Muscle of arm (tissue), 1 donor: ENCODE measurements at regions not wholly inside any gene's neighbourhood (a gene's known extent, or its start where the extent isn't known, plus 50 kb on each side); places are given as distances from the start of the nearest gene placed in this dataset.
"Not testable (repeated sequence)": the region's sequence is repeated elsewhere in the genome, so short reads cannot be mapped to it uniquely, and the experiment has no call there.

Experiments used
- DNase-seq: peaks from one replicate; pipeline ENCODE4 v3.0.0-alpha.2; 2013

DNA sequence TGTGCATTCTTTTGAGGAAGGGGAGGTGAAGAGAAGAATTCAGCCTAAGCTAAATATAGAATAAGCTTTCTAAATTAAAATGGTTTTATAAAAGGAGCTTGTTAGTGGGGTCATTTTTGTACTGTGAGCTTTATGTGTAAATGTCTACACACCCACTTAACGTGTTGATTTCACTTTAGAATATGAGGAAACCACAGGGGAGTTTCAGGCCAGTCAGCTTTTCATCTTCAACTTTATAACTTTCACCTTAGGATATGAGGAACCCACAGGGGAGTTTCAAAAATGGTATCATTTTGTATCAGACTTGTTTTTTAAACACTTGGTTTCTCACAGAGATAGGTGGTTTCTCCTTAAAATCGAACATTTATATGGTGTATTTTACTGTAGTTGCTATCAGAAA lies 120.7 kb upstream of the NIPA1 start:
- not testable (repeated sequence) for DNase-seq

DNA sequence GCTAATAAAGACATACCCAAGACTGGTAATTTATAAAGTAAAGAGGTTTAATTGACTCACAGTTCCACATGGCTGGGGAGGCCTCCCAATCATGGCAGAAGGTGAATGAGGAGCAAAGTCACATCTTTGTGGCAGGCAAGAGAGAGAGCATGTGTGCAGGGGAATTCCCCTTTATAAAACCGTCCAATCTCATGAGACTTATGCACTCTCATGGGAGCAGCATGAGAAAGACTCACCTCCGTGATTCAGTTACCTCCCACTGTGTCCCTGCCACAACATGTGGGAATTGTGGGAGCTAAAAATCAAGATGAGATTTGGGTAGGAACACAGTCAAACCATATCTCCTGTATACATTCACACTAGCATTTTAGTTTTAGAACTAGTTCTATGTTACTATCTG lies 101.7 kb upstream of the NIPA1 start:
- DNase-seq: not testable (repeated sequence)

DNA sequence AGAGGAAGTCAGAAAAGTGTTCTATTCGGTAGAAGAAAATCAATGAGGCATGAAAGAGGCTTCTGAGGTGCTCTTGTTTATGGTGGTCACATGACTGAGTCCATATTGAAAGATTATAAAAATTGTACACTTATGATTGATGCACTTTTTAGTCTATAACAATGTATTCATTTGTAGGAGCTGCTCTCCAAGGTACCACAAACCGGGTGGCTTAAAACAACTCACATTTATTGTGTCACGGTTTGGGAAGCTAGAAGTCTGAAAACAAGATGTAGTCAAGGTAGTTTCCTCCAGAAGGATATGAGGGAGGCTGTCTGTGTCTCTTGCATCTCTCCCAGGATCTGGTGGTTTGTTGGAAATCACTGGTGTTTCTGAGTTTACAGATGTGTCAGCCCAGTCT lies 86.6 kb upstream of the NIPA1 start:
- not testable (repeated sequence) for DNase-seq

DNA sequence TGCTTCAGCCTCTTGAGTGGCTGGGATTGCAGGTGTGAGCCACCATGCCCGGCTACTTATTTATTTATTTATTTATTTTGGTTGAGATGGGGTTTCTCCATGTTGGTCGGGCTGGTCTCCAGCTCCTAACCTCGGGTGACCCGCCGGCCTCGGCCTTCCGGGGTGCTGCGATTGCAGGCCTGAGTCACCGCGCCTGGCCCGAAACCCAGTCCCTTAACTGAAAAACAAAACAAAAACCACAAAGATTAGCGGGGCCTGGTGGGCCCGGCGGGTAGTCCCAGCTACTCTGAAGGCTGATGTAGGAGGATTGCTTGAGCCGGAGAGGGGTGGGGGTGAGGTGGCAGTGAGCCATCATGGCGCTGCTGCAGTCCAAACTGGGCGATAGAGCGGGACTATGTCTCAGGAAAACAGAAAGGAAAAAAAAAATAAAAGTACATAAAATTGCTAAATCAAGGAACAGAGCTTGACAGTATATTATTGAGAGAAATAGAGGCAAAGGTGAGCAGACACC lies 75.6 kb upstream of the NIPA1 start:
- not testable (repeated sequence) for DNase-seq

DNA sequence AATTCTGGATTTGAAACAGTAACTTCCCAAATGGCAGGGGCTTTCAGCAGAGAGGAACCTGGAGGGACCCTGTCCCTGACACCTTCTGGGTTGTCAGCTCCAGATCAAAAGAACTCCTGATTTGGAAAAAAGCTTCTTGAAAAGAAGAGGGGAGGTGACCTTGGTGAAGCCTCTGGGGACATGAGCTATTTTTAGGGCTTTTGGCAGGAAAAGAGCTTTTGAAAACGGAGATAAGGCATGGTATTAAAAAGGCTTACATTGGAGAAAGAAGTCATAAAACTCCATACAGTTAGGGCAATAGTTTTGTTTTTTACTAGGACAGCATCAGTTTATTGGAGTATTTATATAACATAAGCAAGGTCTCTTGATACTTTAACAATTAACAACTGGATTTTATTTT lies 72.5 kb upstream of the NIPA1 start:
- DNase-seq: not testable (repeated sequence)

DNA sequence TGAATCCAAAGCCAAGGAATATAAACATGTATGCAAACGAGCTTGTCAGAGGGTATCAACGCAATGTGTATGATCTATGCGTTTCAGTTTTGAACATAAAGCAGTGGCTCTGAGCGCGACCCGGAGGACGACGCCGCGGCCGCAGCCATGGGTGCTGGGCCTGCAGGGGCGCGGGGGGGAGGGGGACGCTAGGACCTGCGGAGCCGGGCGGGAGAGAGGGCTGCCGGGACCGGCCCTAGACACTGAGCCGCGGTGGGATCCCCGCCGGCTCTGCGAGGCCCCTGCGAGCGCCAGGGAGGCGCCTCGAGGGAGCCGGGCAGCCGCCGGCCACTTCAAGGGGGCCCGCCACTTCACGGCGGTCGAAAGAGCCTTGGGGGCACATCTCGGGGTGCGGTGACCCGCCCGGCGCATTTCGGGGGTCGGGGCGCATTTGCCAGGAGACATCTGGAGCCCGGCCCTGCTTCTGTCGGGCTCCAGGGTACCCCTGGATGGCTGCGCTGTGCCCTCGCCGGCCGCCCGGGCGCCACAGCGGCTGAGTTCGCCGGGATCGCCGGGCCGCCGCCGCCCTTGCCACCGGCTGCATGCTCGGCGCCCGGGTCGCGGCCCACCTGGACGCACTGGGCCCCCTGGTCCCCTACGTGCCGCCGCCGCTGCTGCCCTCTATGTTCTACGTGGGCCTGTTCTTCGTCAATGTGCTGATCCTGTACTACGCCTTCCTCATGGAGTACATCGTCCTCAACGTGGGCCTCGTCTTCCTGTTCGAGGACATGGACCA lies 71.9 kb upstream of the NIPA1 start:
- not testable (repeated sequence) for DNase-seq

DNA sequence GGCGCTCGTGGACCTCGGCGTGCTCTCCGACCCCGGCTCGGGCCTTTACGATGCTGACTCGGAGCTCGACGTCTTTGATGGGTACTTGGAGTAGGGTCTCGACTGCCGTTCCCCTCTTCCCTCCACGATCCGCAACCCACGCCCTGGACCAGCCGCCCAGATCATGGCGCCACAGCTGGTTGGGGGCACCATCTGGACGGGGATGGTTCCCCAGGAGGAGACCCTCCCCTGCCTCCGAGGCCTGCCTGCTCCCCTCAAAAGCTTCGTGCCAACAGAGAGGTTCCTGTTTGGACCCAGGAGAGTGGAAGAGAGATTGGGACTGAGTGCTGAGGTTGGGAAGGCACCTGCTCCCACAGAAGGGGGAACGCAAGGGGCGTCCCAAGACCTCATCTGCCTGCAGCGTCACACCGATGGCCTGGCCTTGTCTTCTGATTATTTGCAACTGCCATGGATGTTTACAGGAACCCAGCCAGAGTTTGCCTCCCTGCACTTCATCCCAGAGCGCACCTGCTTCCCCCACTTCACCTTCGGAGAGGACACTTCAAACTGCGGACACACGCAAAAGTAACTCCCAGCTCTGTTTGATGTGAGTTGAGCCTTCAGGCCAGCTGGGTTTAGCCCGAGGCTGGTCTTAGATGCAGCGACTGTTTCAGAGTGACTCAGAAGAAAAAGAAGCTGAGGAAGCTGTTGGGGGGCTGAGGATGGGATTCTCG lies 71.2 kb upstream of the NIPA1 start:
- DNase-seq: not testable (repeated sequence)

DNA sequence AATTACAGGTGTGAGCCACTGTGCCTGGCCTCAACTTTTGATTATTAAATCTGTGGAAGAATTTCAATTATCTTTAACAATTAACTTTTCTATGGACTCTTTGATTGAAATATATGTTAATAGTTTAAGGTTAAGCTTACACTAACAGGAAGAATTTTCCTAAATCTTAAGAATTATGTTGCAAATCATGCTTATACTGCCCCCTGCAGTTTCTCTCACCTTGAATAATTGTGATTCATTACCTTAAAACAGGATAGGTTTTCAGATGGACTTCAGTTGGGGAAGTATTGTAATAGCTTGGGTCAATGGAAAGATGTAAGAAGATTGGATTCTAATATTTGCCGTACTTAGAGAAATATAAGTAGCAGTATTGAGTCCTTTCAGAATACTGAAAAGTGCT lies 66.5 kb upstream of the NIPA1 start:
- DNase-seq: not testable (repeated sequence)

DNA sequence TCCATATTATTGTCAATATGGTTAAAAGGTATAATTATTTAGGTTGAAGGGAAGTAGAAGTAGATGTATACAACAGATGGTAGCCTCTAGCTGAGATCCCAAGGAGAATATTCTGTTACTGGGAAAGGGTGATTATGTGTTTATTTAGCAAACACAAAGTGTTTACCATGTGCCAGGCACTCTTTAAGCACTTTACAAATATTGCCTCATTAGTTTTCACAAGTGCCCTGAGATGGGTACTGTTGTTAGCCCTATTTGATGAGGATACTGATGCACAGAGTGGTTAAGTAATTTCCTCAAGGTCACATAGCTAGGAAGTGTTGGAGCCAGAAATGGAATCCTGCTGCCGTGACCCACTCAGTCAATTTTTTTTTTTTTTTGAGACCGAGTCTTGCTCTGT lies 60.3 kb upstream of the NIPA1 start:
- DNase-seq: not testable (repeated sequence)

DNA sequence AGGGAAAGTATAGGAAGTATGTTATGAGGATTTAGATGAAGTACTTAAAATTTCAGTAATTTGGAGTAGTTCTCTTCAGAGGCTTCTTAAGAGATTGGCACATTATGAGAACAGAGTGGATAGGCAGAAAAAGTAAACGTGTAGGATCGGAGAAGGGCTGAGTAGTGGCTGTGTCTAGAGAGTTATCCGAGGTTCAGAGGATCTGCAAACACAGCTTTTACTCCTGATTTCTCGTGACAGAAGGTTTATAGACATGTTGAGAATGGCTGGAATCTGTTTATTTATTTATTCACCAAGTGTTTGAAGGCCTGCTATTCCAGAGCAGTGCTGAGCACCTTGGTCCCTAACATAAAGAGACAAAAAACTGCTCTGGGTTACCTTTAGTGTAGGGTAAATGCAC lies 51.4 kb upstream of the NIPA1 start:
- not testable (repeated sequence) for DNase-seq

DNA sequence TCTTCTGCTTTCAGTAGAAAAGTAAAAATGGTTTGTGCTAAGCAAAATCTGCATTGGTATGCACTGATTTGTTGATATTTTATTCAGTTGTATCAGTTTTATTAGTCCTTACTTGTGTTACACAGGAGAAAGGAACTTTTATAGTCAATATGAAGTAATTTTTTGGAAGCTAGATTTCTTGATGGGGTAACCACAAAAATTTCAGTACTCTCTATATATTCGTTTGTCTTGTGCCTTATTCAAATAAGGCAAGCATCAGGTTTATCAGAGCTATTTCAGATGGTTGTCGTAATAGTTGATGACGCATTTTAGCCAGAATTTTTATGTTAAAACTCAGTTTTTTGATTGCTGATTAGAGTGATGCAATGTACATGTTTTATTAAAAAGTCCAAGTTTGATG lies 50.7 kb upstream of the NIPA1 start:
- DNase-seq: no peak

DNA sequence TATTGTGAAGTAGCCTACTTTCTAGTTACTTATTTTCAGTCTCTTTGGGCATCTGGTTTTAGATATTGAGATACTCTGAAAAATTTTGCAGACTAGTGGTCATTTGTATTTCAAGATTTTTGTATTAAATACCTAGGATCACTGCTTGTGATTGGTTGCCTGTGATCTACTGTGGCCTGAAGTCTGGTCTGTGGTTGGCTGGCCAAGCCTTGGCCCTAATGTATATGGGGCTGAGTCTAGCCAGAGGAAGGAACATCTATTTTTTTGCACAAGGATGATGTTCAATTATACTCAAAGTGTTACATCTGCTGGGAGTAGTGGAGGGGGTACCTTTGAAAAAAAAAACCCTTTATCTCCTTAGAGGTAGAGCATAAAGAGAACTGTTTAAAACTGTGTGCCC lies 50.2 kb upstream of the NIPA1 start:
- DNase-seq: not testable (repeated sequence)
